ENCODE measurements at regions not wholly inside any gene's neighbourhood (a gene's known extent, or its start where the extent isn't known, plus 50 kb on each side); places are given as distances from the start of the nearest gene placed in this dataset.

GRCh38 chr10:31657434-31657872, 271.2 kb downstream of the ARHGAP12 start:
- WGBS, result 82% methylated on average over 2 of the region's 2 CpGs
- no peak for DNase-seq (ENCODE audit: low spot score)

More at GRCh38 chr10:31657434-31657872, 271.2 kb downstream of the ARHGAP12 start:
- peak overlapping the region in 1 of 2 donors; percentile 45 for H3K27ac ChIP-seq (ENCODE audit: low read depth in 1 of 2, low read length in 2 of 2)
- H3K27me3 ChIP-seq (ENCODE audit: control insufficient read depth in 4 of 4, insufficient read depth in 4 of 4, low read length in 3 of 4), result no peaks in the 10 kb centered on the region
- no peaks in the 10 kb centered on the region for H3K36me3 ChIP-seq (ENCODE audit: control insufficient read depth in 4 of 4, insufficient read depth in 3 of 4, low read depth in 1 of 4, low read length in 3 of 4)
- no peak overlapping the region for H3K9ac ChIP-seq (ENCODE audit: low read depth in 1 of 2, low read length in 2 of 2)
- H3K9me3 ChIP-seq (ENCODE audit: control insufficient read depth in 4 of 4, low read length in 3 of 4), result no peaks in the 10 kb centered on the region
- no peak overlapping the region for H3K4me3 ChIP-seq (ENCODE audit: low read depth in 1 of 3, low read length in 3 of 3)
- TF ChIP-seq HNF4G (IDR thresholded peaks at IDR 0.05), result no peak
- TF ChIP-seq RAD21 (IDR thresholded peaks at IDR 0.05), result no peak
- TF ChIP-seq, protein P1, sequence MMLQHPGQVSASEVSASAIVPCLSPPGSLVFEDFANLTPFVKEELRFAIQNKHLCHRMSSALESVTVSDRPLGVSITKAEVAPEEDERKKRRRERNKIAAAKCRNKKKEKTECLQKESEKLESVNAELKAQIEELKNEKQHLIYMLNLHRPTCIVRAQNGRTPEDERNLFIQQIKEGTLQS (IDR thresholded peaks at IDR 0.05), result no peak
- TF ChIP-seq JUND (IDR thresholded peaks at IDR 0.05), result no peak
- TF ChIP-seq, protein P2, sequence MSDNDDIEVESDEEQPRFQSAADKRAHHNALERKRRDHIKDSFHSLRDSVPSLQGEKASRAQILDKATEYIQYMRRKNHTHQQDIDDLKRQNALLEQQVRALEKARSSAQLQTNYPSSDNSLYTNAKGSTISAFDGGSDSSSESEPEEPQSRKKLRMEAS (IDR thresholded peaks at IDR 0.05), result no peak
- no peak for TF ChIP-seq CTCF (IDR thresholded peaks at IDR 0.05; ENCODE audit: low read depth, low read length, missing input control)
- TF ChIP-seq NR2F2 (IDR thresholded peaks at IDR 0.05), result no peak
- no peak for TF ChIP-seq REST (IDR thresholded peaks at IDR 0.05)
- no peak for TF ChIP-seq FOXA2 (IDR thresholded peaks at IDR 0.05)
- TF ChIP-seq YY1 (IDR thresholded peaks at IDR 0.05), result no peak
- no peak for TF ChIP-seq GABPA (IDR thresholded peaks at IDR 0.05 in 1 of 2, conservative IDR thresholded peaks at IDR 0.05 in 1 of 2)
- no peak for TF ChIP-seq HNF4A (conservative IDR thresholded peaks at IDR 0.05)
- TF ChIP-seq, protein P3, sequence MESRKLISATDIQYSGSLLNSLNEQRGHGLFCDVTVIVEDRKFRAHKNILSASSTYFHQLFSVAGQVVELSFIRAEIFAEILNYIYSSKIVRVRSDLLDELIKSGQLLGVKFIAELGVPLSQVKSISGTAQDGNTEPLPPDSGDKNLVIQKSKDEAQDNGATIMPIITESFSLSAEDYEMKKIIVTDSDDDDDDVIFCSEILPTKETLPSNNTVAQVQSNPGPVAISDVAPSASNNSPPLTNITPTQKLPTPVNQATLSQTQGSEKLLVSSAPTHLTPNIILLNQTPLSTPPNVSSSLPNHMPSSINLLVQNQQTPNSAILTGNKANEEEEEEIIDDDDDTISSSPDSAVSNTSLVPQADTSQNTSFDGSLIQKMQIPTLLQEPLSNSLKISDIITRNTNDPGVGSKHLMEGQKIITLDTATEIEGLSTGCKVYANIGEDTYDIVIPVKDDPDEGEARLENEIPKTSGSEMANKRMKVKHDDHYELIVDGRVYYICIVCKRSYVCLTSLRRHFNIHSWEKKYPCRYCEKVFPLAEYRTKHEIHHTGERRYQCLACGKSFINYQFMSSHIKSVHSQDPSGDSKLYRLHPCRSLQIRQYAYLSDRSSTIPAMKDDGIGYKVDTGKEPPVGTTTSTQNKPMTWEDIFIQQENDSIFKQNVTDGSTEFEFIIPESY (IDR thresholded peaks at IDR 0.05), result no peak
- no peaks in the 10 kb centered on the region for H3K4me1 ChIP-seq (ENCODE audit: control insufficient read depth in 4 of 4, insufficient read depth in 4 of 4, low read length in 3 of 4)
